ENCODE measurements at regions not wholly inside any gene's neighbourhood (a gene's known extent, or its start where the extent isn't known, plus 50 kb on each side); places are given as distances from the start of the nearest gene placed in this dataset.

GRCh38 chr11:112856133-112856532 is 105.1 kb upstream of the NCAM1 start:
- TF ChIP-seq POLR2A (IDR thresholded peaks at IDR 0.05): no peak
- no peak for TF ChIP-seq CTCF (IDR thresholded peaks at IDR 0.05)
